ENCODE measurements at regions not wholly inside any gene's neighbourhood (a gene's known extent, or its start where the extent isn't known, plus 50 kb on each side); places are given as distances from the start of the nearest gene placed in this dataset.
"Not testable (repeated sequence)": the region's sequence is repeated elsewhere in the genome, so short reads cannot be mapped to it uniquely, and the experiment has no call there.

DNA sequence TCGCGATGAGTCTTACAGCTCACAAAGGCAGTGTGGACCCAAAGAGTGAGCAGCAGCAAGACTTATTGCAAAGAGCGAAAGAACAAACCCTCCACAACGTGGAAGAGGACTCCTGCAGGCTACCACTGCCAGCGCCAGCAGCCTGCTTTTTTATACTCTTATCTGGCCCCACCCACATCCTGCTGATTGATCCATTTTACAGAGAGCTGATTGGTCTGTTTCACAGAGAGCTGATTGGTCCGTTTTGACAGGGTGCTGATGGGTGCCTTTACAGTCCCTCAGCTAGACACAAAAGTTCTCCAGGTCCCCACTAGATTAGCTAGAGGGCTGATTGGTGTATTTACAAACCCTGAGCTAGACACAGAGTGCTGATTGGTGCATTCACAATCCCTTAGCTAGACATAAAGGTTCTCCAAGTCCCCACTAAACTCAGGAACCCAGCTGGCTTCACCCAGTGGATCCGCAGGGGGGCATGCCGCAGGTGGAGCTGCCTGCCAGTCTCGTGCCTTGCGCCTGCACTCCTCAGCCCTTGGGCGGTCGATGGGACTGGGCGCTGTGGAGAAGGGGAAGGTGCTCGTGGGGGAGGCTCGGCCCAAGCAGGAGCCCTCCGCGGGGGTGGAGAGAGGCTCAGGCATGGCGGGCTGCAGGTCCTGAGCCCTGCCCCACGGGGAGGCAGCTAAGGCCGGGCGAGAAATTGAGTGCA lies 75.7 kb downstream of the QDPR start:
- DNase-seq (ENCODE audit: low read depth in 6 of 9, low spot score in 9 of 9) = not testable (repeated sequence)

GRCh38 chr4:17433827-17434226 lies 78.1 kb downstream of the QDPR start:
- Histone ChIP-seq H3K4me3 (ENCODE audit: low read length in 2 of 2) (no peak overlapping the region), H3K27ac (ENCODE audit: low read depth in 1 of 2, low read length in 1 of 2) (no peak overlapping the region), H3K4me1 (ENCODE audit: control insufficient read depth in 2 of 2, insufficient read depth in 2 of 2, low read length in 2 of 2) (no peaks in the 10 kb centered on the region), H3K36me3 (ENCODE audit: control insufficient read depth in 2 of 2, insufficient read depth in 2 of 2, low read length in 1 of 2) (no peaks in the 10 kb centered on the region), H3K27me3 (ENCODE audit: control insufficient read depth in 2 of 2, insufficient read depth in 1 of 2, low read length in 1 of 2) (no peaks in the 10 kb centered on the region), H3K9me3 (ENCODE audit: control insufficient read depth in 2 of 2, insufficient read depth in 1 of 2, low read length in 1 of 2) (peaks cover 0 to 8% of the 10 kb centered on the region in 2 donors)
- DNase-seq (ENCODE audit: low read depth in 6 of 9, low spot score in 9 of 9) = no peak
- 96% methylated on average over 5 of the region's 5 CpGs for WGBS

More for the DNA sequence above, 75.7 kb downstream of the QDPR start:
- H3K27ac ChIP-seq (ENCODE audit: low read depth in 1 of 2, low read length in 1 of 2); H3K27me3 ChIP-seq (ENCODE audit: control insufficient read depth in 2 of 2, insufficient read depth in 1 of 2, low read length in 1 of 2); H3K4me3 ChIP-seq (ENCODE audit: low read length in 2 of 2); H3K4me1 ChIP-seq (ENCODE audit: control insufficient read depth in 2 of 2, insufficient read depth in 2 of 2, low read length in 2 of 2); H3K9me3 ChIP-seq (ENCODE audit: control insufficient read depth in 2 of 2, insufficient read depth in 1 of 2, low read length in 1 of 2); H3K36me3 ChIP-seq (ENCODE audit: control insufficient read depth in 2 of 2, insufficient read depth in 2 of 2, low read length in 1 of 2): not testable (repeated sequence)
- 93% methylated on average over 21 of the region's 21 CpGs for WGBS

DNA sequence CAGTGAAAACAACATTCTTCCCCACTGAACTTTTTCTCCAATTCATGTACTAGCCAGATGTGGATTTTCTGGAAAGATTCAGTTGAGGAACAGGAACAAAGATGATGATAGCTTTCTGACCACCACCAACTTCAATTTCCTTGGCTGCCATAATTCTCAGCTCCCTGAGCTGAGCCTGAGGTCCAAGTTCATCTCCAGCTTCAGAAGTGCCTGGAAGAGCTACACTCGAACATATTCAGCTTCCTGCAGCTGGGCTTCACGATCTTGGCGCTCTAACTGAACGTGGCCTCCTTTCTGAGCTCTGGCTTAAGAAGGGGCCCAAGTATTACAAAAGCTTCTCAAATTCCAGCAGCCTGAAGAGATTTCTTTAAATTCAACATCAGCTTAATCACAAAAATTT lies 83.9 kb downstream of the QDPR start:
- WGBS = 89% methylated on average over 4 of the region's 4 CpGs
- DNase-seq (ENCODE audit: low read depth in 6 of 9, low spot score in 9 of 9) = no peak

DNA sequence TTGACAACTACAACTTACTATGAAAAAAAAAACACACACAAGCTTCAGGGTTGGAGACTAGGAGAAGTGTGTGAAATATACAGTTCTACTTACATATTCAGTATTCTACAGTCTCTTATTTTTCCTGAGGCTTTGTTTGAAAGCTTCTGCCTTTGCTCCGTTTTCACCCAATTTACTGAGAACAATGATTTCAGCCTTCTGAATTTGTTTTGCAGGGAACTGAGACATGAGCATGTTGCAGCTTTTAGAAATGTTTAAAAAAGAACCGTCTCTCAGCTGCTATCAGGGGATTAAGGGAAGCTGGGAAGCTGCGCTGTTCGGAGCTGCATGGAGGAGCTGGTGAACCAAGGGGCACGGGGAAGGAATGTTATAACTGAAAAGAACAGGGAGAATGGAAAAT lies 85.7 kb downstream of the QDPR start:
- DNase-seq (ENCODE audit: low read depth in 6 of 9, low spot score in 9 of 9) = no peak
- Histone ChIP-seq H3K27ac (ENCODE audit: low read depth in 1 of 2, low read length in 1 of 2) (no peak overlapping the region), H3K4me1 (ENCODE audit: control insufficient read depth in 2 of 2, insufficient read depth in 2 of 2, low read length in 2 of 2) (no peaks in the 10 kb centered on the region), H3K27me3 (ENCODE audit: control insufficient read depth in 2 of 2, insufficient read depth in 1 of 2, low read length in 1 of 2) (no peaks in the 10 kb centered on the region), H3K4me3 (ENCODE audit: low read length in 2 of 2) (no peak overlapping the region), H3K36me3 (ENCODE audit: control insufficient read depth in 2 of 2, insufficient read depth in 2 of 2, low read length in 1 of 2) (no peaks in the 10 kb centered on the region), H3K9me3 (ENCODE audit: control insufficient read depth in 2 of 2, insufficient read depth in 1 of 2, low read length in 1 of 2) (no peaks in the 10 kb centered on the region)
- WGBS = 95% methylated on average over 5 of the region's 5 CpGs

More for the DNA sequence above, 83.9 kb downstream of the QDPR start:
- H3K4me1 ChIP-seq (ENCODE audit: control insufficient read depth in 2 of 2, insufficient read depth in 2 of 2, low read length in 2 of 2) = no peaks in the 10 kb centered on the region
- H3K4me3 ChIP-seq (ENCODE audit: low read length in 2 of 2) = no peak overlapping the region
- no peaks in the 10 kb centered on the region for H3K36me3 ChIP-seq (ENCODE audit: control insufficient read depth in 2 of 2, insufficient read depth in 2 of 2, low read length in 1 of 2)
- no peak overlapping the region for H3K27ac ChIP-seq (ENCODE audit: low read depth in 1 of 2, low read length in 1 of 2)
- no peaks in the 10 kb centered on the region for H3K9me3 ChIP-seq (ENCODE audit: control insufficient read depth in 2 of 2, insufficient read depth in 1 of 2, low read length in 1 of 2)
- H3K27me3 ChIP-seq (ENCODE audit: control insufficient read depth in 2 of 2, insufficient read depth in 1 of 2, low read length in 1 of 2) = no peaks in the 10 kb centered on the region

DNA sequence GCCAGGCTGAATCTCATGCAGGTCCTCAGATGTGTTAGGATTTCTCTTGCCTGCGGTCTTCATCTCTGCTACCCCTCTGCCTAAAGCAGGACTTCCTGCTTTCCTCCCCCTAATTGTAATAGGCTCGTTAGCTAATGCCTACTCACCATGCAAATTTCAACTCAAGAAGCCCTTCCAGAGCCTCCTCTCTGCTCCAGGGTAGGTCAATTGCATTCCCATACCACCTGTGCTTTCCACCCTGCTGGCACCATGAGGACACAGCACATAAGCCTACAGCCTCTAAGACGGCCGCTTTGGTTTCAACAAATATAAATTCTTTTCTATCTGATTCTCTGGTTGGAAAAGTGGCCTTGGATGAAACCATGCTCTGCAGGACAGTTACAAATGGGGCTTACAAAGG lies 93.9 kb downstream of the QDPR start:
- Histone ChIP-seq H3K36me3 (ENCODE audit: control insufficient read depth in 2 of 2, insufficient read depth in 2 of 2, low read length in 1 of 2) (no peaks in the 10 kb centered on the region), H3K9me3 (ENCODE audit: control insufficient read depth in 2 of 2, insufficient read depth in 1 of 2, low read length in 1 of 2) (no peaks in the 10 kb centered on the region), H3K27me3 (ENCODE audit: control insufficient read depth in 2 of 2, insufficient read depth in 1 of 2, low read length in 1 of 2) (no peaks in the 10 kb centered on the region), H3K4me1 (ENCODE audit: control insufficient read depth in 2 of 2, insufficient read depth in 2 of 2, low read length in 2 of 2) (no peaks in the 10 kb centered on the region), H3K4me3 (ENCODE audit: low read length in 2 of 2) (no peak overlapping the region), H3K27ac (ENCODE audit: low read depth in 1 of 2, low read length in 1 of 2) (no peak overlapping the region)
- no peak for DNase-seq (ENCODE audit: low read depth in 6 of 9, low spot score in 9 of 9)
- 89% methylated on average over 4 of the region's 4 CpGs for WGBS

GRCh38 chr4:17414392-17414791 lies 97.5 kb downstream of the QDPR start:
- 95% methylated on average over 34 of the region's 34 CpGs for WGBS
- DNase-seq (ENCODE audit: low read depth in 6 of 9, low spot score in 9 of 9) = no peak
- no peak overlapping the region for H3K4me3 ChIP-seq (ENCODE audit: low read length in 2 of 2)
- H3K36me3 ChIP-seq (ENCODE audit: control insufficient read depth in 2 of 2, insufficient read depth in 2 of 2, low read length in 1 of 2) = no peaks in the 10 kb centered on the region
- no peaks in the 10 kb centered on the region for H3K27me3 ChIP-seq (ENCODE audit: control insufficient read depth in 2 of 2, insufficient read depth in 1 of 2, low read length in 1 of 2)
- H3K4me1 ChIP-seq (ENCODE audit: control insufficient read depth in 2 of 2, insufficient read depth in 2 of 2, low read length in 2 of 2) = no peaks in the 10 kb centered on the region
- no peak overlapping the region for H3K27ac ChIP-seq (ENCODE audit: low read depth in 1 of 2, low read length in 1 of 2)
- no peaks in the 10 kb centered on the region for H3K9me3 ChIP-seq (ENCODE audit: control insufficient read depth in 2 of 2, insufficient read depth in 1 of 2, low read length in 1 of 2)

DNA sequence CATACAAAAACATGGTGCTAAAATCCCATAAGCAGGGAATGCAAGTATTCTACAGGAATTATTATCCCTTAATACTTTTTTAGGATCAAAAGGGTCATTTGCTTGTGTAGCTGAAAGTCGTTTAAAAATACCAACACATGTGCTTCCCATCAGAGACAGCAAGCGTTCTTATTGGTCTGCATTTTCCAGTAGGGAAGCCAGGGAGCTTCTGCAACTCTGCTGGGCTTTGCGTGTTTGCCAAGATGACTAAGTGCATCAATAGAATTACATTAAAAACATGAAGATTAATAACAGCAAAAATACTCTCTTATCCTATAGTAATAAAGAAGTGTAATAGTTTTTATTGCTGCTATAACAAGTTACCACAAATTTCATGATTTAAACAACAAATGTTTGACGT lies 111.2 kb downstream of the QDPR start:
- Histone ChIP-seq H3K27me3 (ENCODE audit: control insufficient read depth in 2 of 2, insufficient read depth in 1 of 2, low read length in 1 of 2) (no peaks in the 10 kb centered on the region), H3K9me3 (ENCODE audit: control insufficient read depth in 2 of 2, insufficient read depth in 1 of 2, low read length in 1 of 2) (no peaks in the 10 kb centered on the region), H3K27ac (ENCODE audit: low read depth in 1 of 2, low read length in 1 of 2) (no peak overlapping the region), H3K4me1 (ENCODE audit: control insufficient read depth in 2 of 2, insufficient read depth in 2 of 2, low read length in 2 of 2) (no peaks in the 10 kb centered on the region), H3K4me3 (ENCODE audit: low read length in 2 of 2) (no peak overlapping the region), H3K36me3 (ENCODE audit: control insufficient read depth in 2 of 2, insufficient read depth in 2 of 2, low read length in 1 of 2) (no peaks in the 10 kb centered on the region)
- no peak for DNase-seq (ENCODE audit: low read depth in 6 of 9, low spot score in 9 of 9)
- WGBS = 91% methylated on average over 4 of the region's 4 CpGs

DNA sequence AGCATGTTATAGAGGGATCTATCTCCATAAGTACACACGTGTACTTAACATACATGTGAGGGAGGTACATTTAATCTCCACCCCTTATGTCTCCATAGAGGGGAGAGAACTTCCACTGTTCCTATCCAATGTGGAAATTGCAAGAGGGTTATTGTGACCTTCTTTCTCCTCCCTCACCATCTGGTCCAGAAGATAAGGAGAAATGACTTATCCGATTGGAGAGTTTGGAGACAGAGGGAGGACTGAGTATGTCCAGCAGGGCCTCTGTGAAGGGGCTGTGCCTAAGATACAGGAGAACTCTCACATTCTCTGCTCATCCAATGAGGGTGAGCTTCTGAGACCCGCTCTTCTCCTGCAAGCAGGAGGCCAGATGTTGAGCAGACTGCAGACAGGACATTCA lies 113.1 kb downstream of the QDPR start:
- Histone ChIP-seq H3K36me3 (ENCODE audit: control insufficient read depth in 2 of 2, insufficient read depth in 2 of 2, low read length in 1 of 2) (no peaks in the 10 kb centered on the region), H3K27ac (ENCODE audit: low read depth in 1 of 2, low read length in 1 of 2) (no peak overlapping the region), H3K4me1 (ENCODE audit: control insufficient read depth in 2 of 2, insufficient read depth in 2 of 2, low read length in 2 of 2) (no peaks in the 10 kb centered on the region), H3K9me3 (ENCODE audit: control insufficient read depth in 2 of 2, insufficient read depth in 1 of 2, low read length in 1 of 2) (no peaks in the 10 kb centered on the region), H3K4me3 (ENCODE audit: low read length in 2 of 2) (no peak overlapping the region), H3K27me3 (ENCODE audit: control insufficient read depth in 2 of 2, insufficient read depth in 1 of 2, low read length in 1 of 2) (no peaks in the 10 kb centered on the region)
- WGBS = 94% methylated on average over 3 of the region's 3 CpGs
- no peak for DNase-seq (ENCODE audit: low read depth in 6 of 9, low spot score in 9 of 9)

- H3K27ac ChIP-seq (ENCODE audit: low read depth in 1 of 2, low read length in 1 of 2) = no peak overlapping the region
- DNase-seq (ENCODE audit: low read depth in 6 of 9, low spot score in 9 of 9) = no peak
- no peaks in the 10 kb centered on the region for H3K36me3 ChIP-seq (ENCODE audit: control insufficient read depth in 2 of 2, insufficient read depth in 2 of 2, low read length in 1 of 2)
- H3K9me3 ChIP-seq (ENCODE audit: control insufficient read depth in 2 of 2, insufficient read depth in 1 of 2, low read length in 1 of 2) = no peaks in the 10 kb centered on the region
- H3K4me3 ChIP-seq (ENCODE audit: low read length in 2 of 2) = no peak overlapping the region
- H3K27me3 ChIP-seq (ENCODE audit: control insufficient read depth in 2 of 2, insufficient read depth in 1 of 2, low read length in 1 of 2) = no peaks in the 10 kb centered on the region
- 94% methylated on average over 2 of the region's 2 CpGs for WGBS
- no peaks in the 10 kb centered on the region for H3K4me1 ChIP-seq (ENCODE audit: control insufficient read depth in 2 of 2, insufficient read depth in 2 of 2, low read length in 2 of 2)
These were observed 113.9 kb downstream of the QDPR start for GRCh38 chr4:17398035-17398434.

Data from thymus (tissue), 11 donors.